NCI-H524 (cell line): ENCODE measurements at regions not wholly inside any gene's neighbourhood (a gene's known extent, or its start where the extent isn't known, plus 50 kb on each side); places are given as distances from the start of the nearest gene placed in this dataset.

Source experiments
- DNase-seq, 2 experiments: peaks; one replicate each; lab custom pipeline; 2025; lab: John Stamatoyannopoulos, UW

DNA sequence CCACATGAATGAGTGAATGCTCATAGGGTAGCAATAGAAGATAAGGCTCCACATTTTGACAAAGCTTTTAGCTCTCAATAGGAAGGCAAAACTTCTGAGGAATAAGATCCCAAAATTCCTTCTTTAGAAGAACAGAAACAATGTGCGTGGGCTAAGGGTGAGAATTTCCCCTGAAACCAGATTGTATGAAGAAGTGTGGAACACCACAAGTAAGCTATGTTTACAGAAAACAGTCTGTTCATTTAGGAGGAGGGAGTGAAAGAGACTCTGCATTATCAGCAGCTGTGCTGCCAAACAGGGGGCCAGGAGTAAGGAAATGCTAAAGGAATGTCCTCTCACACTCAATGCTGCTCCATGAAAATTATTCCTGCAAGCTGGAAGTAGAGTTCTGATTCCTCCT lies 851.6 kb downstream of the CENPC start:
- no peak for DNase-seq

DNA sequence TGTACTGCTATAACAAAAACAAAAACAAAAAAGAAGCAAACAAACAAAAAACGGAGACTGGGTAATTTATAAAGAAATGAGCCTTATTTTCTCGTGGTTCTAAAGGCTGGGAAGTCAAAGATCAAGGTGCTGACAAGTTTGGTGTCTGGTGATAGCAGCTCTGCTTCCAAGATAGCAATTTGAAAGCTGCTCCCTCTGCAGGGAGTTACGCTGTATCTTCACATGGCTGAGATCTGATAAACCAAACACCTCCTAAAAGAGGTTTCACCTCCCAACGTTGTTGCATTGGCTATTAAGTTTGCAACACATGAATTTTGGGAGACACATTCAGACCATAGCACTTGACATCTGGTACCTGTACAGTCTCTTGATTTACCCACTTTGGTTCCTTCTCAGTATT lies 854.2 kb downstream of the CENPC start:
- no peak for DNase-seq

DNA sequence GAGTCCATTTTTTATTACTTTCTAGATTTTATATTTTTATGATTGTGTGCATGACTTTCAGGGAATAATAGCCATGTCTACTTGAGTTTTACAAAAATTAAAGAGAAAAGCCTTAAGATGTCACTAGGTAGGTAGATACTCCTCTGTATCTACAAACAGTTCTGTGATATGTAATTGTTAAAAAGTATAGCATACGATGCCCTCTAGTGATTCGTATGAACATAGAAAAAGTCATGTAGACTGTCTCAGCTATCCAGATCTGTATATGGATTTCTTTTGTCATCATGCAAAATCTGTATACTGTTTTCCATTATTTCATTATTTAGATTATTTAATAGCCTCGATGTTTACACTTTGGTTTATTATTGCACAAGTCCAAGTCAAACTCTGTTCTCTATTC lies 856.6 kb downstream of the CENPC start:
- DNase-seq, result peak; percentile 1 to 43

DNA sequence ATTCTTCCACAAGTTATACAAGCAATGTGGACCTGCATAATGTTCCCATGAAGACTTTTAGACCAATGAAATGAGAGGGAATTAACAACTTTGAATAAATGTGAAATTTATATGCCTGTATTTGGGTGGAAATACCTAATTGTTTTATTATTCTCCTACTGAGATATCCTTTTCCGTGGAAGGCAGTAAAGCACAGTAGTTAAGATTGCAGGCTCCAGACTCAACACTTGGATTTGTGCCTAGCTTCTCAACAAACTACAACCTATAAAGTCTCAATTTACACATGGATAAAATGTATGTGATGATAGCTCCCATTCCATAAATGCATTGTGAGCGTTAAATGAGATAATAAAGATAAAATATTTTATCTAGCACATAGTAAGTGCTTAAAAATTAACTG lies 857.8 kb downstream of the CENPC start:
- DNase-seq, result no peak

DNA sequence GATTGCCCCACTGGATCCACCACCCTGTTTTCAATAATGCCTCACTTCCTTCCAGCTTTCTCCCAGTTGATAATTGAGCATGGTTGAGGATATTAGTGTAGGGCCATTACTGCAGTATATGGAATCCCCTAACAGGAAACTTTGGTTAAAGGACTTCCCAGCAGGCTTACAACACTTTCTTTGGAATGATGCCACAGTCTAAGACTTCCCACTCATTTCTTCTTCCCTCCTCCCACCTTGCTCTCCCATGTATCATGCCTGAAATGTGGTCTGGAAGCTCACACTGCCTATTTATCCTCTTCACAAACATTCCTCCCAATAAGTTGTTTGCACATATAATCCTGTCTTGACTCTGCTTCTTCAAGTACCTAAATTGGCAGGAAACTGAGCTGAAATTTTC lies 863.3 kb downstream of the CENPC start:
- DNase-seq, result no peak

DNA sequence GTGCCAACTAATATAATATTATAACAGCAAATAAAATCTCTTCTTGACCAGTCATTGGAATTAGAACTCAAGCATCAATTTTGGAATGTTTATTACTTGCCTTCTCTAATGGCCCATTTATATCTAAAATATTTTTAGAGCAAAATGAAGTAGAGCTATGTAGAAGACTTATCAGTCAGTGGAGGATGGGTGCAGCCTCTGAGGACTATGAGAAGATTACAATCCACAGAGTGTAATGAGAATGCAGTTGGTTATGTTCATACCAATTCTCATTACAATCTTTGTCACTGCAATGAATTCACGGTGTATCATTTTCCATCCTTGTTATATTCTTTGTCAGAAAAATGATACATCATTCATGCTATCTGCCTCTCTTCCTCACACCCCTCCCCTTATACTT lies 878.1 kb downstream of the CENPC start:
- no peak for DNase-seq

DNA sequence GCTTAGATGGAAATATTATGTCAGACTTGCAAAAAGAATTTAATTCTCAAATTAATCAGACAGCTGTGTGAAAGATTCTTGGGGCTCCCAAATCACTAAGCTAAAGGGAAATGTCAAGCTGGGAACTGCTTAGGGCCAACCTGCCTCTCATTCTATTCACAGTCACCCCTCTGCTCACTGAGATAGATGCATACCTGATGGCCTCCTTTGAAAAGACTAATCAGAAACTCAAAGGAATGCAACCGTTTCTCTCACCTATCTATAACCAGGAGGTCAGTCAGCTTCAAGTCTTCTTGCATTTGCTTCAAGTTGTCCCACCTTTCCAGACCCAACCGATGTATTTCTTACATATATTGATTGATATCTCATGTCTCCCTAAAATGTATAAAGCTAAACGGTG lies 882.7 kb downstream of the CENPC start:
- no peak for DNase-seq

DNA sequence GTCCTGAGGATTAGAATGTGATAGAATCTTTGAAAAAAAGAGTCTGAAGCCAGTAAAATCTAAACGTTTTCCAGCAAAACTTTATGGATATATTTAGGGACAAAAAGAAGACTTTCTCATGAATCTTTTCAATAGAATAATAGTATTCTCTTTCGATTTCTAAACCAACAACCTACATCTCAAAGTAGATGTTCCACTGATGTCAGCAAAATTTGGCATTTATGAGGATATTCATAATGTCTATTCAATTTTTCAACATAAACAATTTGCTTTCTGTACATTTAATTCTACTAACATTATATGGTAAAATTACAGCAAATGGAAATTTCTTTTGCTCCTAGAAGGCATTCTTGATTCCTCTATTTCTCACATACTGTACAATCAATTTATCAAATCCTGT lies 886.5 kb downstream of the CENPC start:
- no peak for DNase-seq

DNA sequence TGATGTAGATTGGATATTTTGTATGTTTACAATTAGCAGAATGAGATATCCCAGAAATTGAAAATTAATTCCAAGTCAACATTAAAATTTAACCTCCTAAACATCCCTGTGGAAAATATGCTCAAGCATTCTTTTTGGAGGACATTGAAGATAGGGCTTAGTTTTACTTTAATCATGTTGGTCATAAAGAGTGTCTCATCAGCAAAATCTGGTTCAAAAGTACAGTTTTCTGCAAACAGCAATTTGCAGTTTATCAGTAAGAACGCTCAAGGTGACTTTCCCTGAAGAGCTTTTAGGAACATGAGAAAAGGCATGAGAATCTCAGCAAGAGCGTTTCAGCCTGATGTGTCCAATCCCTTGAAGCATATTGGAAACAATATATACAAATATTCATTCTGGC lies 889.8 kb downstream of the CENPC start:
- DNase-seq, result no peak

DNA sequence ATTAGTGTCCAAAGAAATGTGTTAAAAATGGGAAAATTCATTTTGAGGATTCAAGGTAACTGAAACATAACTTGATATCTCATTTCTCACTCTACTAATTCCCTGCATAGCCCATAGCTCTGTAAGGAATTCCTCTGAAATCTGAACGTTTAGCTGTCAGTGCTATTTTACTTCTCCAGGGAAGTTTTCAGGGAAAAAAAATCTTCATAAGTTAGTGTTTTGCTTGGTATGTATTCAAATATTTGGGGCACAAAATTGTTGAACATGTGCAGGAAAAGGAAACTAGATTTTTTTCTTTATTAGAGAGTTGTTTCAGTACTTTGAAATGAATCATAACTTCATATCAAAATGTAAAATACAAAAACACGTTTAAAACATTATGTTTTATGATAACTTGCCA lies 891.4 kb downstream of the CENPC start:
- DNase-seq, result no peak

DNA sequence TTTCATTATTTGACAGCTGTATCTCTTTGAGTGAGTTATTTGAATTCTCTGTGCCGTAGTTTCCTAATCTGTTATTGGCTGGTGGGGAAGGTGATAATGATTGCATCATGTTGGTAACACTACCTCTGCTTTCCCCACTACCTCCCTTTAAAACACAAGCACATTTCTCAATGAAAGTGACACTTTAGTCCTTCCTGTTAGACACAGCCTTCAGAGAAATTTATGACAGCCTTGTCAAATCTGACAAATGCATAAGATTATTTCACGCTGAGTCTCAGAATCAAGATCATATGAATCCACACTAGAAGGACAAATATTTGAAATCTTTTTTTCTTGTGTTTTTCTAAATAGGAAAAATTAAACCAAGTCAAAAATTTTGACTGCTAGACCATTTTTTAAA lies 896.1 kb downstream of the CENPC start:
- no peak for DNase-seq

DNA sequence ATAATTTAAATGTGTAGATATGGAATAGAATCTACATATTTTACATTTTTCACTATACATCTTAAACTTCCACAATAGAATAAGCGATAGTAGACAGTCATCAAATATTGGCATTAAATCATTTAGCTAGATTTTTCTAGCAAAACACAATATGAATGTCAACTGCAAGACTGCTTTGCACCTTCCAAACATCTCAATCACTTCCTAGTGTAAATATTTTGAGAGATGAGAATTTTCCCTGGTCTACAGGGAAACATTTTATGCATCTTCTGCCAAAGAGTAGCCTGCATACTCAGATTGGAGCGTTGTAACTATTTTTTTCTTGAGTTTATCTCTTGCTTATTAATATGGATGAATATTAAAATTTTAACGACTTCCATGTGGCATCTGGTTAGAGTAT lies 897.4 kb downstream of the CENPC start:
- no peak for DNase-seq

DNA sequence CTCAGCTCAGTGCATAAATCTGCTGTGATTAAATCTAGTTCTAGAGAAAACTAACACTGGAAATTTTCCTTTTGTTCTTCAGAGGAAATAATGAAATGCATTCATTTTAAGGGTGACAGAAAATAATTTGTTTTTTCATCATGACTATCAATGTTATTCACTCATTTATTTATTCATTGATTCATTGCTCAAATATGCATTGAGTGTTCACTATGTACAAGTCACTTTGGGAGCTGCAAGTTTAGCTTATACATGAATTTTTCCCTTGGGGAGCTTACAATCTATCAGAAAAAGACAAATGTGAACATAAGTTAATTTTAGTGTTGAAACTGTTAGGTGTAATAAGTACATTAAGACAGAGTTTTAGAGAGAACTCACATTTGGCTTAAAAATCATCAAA lies 897.8 kb downstream of the CENPC start:
- DNase-seq, result no peak

DNA sequence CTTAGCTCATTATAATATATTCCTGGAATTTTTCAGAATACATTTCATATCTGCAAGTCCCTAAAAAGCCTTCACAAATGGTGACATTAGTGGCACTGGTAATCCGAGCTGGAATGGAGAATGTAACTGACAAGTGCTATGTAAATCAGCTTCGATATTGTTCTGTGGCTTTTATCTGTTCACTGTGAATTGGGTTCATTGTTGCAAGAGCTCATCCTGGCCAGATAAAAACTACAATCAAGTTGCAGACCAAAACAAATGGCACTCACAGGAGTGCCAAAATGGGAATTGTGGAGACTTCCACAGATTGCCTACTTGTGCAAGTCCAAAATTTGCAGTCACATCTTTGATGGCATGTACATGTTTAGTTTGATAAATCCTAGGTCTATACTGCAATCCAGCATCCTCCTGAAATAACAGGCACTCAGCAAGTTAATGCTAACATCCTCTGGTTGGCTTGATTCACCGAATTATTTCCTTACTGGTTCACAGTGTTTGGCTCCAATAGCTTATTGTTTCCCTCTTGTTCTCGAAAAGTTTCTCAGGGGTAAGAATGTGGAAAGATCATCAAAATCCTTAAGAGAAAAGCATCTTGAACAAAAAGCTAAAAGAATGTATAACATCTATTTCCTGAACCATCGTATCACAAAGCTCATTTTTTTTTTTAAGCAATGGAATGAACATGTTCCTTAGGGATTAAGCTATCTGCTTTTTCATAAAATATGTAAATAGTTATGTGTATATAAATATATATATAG lies 904.9 kb downstream of the CENPC start:
- peak in 1 of 2 experiments; percentile 3 for DNase-seq

DNA sequence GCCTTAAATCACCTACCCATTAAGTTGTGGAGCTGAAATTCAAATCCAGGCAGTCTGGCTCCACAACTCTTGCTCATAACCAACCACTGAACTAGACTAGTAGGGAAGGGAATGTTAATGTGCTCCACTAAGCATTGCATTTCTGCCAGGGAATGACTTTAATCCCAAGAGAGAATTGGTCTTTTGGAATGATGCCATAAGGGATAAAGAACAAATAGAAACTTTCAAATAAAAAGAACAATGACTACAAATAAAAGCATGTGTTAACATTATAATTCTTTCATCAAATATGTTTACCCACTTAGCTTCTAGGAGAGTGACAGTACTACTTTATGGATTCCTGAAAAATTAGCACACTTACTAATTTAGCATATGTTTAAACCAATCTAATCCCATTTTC lies 905.9 kb downstream of the CENPC start:
- DNase-seq, result peak in 1 of 2 experiments; percentile 1

DNA sequence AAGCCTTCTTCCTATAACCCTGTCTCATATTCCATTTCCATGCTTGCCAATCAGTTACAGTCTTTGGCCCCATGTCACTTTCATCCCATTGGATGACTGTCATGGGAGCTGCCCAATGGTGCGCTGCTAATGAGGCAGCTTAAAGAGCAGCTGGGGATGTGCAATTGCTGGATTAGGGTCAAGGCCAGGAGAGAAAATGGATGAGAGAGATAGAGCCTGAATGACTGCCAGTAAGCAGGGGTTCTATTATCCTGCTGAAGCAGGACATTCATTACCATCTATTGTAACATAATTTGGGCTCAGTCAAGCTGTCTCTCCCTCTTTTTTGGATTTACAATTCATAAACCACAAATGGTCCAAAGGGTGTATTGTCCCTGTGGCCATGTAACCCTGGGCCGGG lies 909.0 kb downstream of the CENPC start:
- DNase-seq, result peak in 1 of 2 experiments; percentile 7

DNA sequence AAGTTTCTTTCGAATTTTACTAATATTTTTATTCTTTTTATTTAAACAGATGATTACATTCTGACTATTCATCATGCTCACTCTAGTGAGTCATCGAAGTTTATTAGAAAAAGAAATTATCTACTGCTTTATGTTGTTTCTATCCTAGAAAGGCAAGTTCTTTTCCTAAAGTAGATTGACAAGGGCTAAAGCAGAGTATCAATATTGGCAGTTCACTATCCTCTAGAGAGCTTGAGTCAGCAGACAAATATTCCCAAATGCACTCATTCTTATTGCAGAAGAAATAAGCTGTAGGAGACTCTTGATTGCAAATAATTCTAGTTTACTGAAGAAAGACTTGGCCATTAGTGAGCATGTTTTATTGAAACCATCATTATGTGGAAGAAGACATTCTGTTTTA lies 911.8 kb downstream of the CENPC start:
- no peak for DNase-seq

DNA sequence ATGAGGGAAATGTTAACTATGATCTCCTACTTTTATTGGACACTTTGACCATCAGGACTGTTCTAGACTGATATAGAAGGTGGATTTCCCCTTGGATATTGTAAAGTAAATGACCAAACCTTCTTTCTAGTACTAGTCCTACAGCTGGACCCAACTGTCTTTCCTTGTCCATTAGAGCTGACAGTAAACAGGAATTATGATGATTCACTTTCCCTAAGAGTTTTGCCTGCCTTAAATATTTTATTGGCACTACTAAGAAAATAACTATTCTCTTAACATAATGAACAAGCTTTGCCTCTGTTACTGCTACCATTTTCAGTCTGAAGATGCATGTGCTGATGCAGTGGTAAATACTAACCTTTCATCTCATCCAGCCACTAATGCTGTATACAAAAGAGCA lies 915.4 kb downstream of the CENPC start:
- DNase-seq, result no peak

DNA sequence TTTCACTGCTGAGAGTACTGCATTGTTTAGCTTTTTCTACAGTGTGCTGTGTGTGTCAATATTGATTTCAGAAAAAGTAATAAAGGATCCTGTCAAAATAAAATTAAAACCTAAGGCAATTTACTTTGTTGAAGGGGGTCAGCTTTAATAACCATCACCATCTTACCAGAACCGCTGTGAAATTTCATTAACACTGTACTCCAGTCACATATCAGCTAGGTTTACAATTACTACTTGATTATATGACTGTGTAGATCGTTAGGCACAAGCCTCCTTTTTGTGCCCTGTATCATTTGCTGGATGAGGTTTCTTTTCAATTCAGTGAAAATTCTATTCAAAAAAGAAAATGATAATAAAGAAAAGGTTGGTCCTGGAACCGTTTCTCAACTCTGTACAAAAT lies 917.2 kb downstream of the CENPC start:
- no peak for DNase-seq

DNA sequence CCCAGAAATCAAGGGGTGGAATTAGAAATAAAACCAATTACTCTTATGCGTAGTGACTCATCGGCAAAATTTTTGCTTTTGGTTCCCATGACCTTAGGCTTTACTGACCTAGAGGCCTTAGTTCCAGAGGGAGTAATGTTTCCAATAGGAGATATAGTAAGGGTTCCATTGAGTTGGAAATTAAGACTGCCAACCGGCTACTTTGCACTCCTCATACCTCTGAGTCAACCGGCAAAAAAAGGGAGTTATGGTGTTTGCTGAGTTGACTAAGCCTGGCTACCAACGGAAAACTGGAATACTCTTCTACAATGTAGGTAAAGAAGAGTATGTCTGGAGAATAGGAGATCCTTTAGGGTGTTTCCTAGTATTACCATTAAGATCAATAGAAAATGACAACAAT lies 919.8 kb downstream of the CENPC start:
- no peak for DNase-seq

DNA sequence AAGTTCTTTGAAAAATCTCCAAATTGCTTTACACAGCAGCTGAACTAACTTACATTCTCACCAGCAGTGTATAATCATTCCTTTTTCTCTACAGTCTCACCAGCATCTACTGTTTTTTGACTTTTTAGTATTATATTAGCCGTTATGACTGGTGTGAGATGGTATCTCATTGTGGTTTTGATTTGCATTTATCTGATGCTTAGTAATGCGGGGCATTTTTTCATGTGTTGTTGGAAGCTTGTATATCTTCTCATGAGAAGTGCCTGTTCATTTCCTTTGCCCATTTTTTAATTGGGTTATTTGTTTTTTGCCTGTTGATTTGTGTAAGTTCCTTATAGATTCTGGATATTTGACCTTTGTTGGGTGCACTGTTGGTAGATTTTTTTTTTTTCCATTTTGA lies 931.7 kb downstream of the CENPC start:
- DNase-seq, result no peak

DNA sequence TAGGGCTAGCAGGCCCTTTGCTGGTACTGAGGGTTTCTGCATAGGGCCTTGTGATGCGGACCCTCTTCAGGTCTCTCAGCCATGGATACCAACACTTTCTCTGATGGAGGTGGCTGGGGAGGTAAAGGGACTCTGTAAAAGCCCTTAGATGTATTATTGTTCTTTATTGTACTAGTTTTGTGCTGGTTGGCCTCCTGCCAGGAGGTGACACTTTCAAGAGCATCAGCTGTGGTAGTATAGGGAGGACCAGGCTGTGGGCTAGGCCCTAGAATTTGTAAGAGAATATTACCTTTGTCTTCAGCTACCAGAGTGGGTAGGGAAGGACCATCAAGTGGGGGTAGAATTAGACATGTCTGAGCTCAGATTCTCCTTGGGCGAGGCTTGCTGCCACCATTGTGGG lies 936.3 kb downstream of the CENPC start:
- no peak for DNase-seq

DNA sequence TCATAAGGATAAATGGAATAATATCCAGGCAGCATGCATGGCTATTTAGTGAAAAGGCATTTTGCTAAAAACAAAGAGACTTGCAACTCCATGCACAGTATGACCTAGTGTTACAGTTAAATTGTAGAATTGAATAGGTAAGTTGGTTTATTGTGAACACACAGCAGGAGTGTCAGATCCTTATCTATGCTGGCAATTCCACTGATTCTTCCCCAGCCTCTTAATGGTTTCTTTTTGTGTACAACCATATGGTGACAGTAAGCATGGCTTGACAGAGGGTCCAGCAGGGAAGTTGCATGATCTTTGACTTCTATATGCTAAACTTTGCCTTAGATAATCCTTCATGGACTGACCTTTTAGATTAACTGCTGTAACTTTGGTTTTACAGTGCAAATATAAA lies 936.6 kb upstream of the EPHA5 start:
- peak in 1 of 2 experiments; percentile 25 for DNase-seq

DNA sequence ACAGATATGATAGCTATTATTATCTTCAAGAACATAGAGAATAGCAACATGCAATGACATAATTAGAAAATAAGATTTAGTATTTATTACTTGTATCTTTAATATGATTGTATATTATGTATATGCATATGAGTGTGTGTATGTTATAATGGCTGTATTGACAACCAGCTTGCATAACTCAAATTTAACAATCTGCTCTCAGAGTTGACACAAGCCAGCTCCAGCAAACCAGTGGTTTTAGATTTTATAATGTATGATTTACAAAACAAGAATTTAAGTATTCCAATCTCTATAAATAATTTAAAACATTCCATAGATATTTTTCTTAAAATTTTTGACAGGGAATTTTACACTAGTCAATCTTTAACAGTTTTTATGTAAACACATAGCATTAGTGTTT lies 935.9 kb upstream of the EPHA5 start:
- DNase-seq, result no peak

DNA sequence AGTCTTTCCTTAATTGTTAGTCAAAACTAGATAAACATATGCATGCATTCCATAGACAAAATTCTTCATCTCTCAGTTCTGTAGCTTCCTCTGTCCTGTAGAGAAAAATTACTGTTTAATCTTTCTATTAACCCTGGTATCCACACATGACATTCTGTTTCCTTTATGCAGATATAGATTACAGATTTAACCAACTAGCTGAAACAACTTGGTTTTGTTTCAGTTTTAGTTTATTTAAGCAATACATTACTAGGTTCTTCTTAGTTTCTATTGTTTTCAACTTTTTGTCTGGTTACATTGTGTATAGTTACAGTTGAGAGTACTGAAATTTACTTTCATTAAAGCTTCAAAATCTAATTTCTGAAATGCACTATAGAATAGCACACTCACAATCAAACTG lies 933.9 kb upstream of the EPHA5 start:
- DNase-seq, result no peak
